Hepatocyte (in vitro differentiated cells): ENCODE measurements at regions not wholly inside any gene's neighbourhood (a gene's known extent, or its start where the extent isn't known, plus 50 kb on each side); places are given as distances from the start of the nearest gene placed in this dataset.

Experiments
- DNase-seq: peaks from one replicate; pipeline ENCODE4 v3.0.0-alpha.2; 2016; ENCODE audit warnings: low spot score
- H2AFZ ChIP-seq: fragments of 200-600 bp; sonication (generic); 2 replicates; pipeline ENCODE4 v1.6.0; 2016; ENCODE audit warnings: antibody characterized with exemption, mild to moderate bottlenecking
- H3K27ac ChIP-seq: fragments of 200-600 bp; sonication (generic); 2 replicates; pipeline ENCODE4 v1.5.1; 2016; ENCODE audit warnings: mild to moderate bottlenecking
- H3K27me3 ChIP-seq: fragments of 200-600 bp; sonication (generic); 2 replicates; pipeline ENCODE4 v1.6.1; 2016
- H3K36me3 ChIP-seq: fragments of 200-600 bp; sonication (generic); replicated peaks from 2 replicates; pipeline ENCODE4 v1.5.1; 2016; ENCODE audit warnings: low read depth; ENCODE audit not compliant: insufficient read depth
- H3K4me1 ChIP-seq: fragments of 200-600 bp; sonication (generic); 2 replicates; pipeline ENCODE4 v1.5.1; 2016; ENCODE audit warnings: mild to moderate bottlenecking, moderate library complexity; ENCODE audit not compliant: insufficient read depth
- H3K4me2 ChIP-seq: fragments of 200-600 bp; sonication (generic); 2 replicates; pipeline ENCODE4 v1.6.0; 2016
- H3K4me3 ChIP-seq: fragments of 200-600 bp; sonication (generic); 2 replicates; pipeline ENCODE4 v1.5.1; 2016; ENCODE audit warnings: mild to moderate bottlenecking
- H3K79me2 ChIP-seq: fragments of 200-600 bp; sonication (generic); 2 replicates; pipeline ENCODE4 v1.6.0; 2017; ENCODE audit warnings: mild to moderate bottlenecking
- H3K9me2 ChIP-seq: fragments of 200-600 bp; sonication (generic); replicated peaks from 2 replicates; pipeline ENCODE4 v1.6.0; 2017; ENCODE audit warnings: mild to moderate bottlenecking; ENCODE audit not compliant: insufficient read depth
- H3K9me3 ChIP-seq: fragments of 200-600 bp; sonication (generic); 2 replicates; pipeline ENCODE4 v1.5.1; 2016; ENCODE audit warnings: low read depth, mild to moderate bottlenecking
- H4K20me1 ChIP-seq: fragments of 200-600 bp; sonication (generic); 2 replicates; pipeline ENCODE4 v1.6.0; 2016; ENCODE audit warnings: mild to moderate bottlenecking; ENCODE audit not compliant: insufficient read depth, poor library complexity, severe bottlenecking
- EZH2 ChIP-seq: fragments of 200-600 bp; sonication (generic); IDR thresholded peaks from 2 replicates; pipeline ENCODE4 v1.6.1; 2016; ENCODE audit warnings: antibody characterized with exemption, mild to moderate bottlenecking, borderline replicate concordance
- EZH2phosphoT487 ChIP-seq: fragments of 200-600 bp; sonication (generic); IDR thresholded peaks from one replicate; pipeline ENCODE4 v1.6.1; 2018; ENCODE audit warnings: antibody characterized with exemption, mild to moderate bottlenecking, low read depth, moderate library complexity; ENCODE audit not compliant: unreplicated experiment, severe bottlenecking
- WGBS: methylation state at CpG from one replicate; pipeline ENCODE4 v1.1.6; 2016; ENCODE audit warnings: low lambda C conversion rate; ENCODE audit errors: missing lambda C conversion rate; 5-methylcytosine and 5-hydroxymethylcytosine counted together
- TF ChIP-seq, protein P1 (sequence below): fragments of 200-600 bp; sonication (generic); IDR thresholded peaks from 2 replicates; pipeline ENCODE4 v1.5.1; 2016; ENCODE audit warnings: antibody characterized with exemption, mild to moderate bottlenecking; ENCODE audit not compliant: poor library complexity

DNA sequence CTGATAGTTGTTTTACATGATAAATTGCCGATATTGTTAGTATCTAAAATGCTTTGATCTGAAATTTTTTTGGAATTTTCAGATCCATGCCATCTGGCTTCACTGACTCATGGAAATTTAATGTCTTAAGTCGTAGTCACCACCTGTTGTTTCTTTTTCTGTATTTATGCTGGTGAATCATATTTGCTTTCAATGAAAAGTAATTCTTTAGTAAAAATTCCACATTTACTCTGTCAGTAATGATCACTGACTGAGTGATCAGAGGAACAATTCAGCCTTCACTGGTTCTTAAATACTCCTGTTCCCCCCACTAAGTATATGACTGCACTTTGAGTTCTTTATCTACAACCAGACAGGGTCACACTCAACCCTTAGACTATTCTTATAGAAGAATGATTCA is 185.6 kb upstream of the NRIP1 start:
- Histone ChIP-seq H3K4me1 (no peaks in the 10 kb centered on the region), H2AFZ (no peak overlapping the region), H3K4me2 (no peak overlapping the region), H3K9me3 (no peaks in the 10 kb centered on the region), H4K20me1 (no peaks in the 10 kb centered on the region), H3K36me3 (no peaks in the 10 kb centered on the region), H3K4me3 (no peak overlapping the region), H3K79me2 (no peaks in the 10 kb centered on the region), H3K27me3 (no peaks in the 10 kb centered on the region), H3K27ac (no peak overlapping the region), H3K9me2 (no peaks in the 10 kb centered on the region)
- TF ChIP-seq, protein P1, sequence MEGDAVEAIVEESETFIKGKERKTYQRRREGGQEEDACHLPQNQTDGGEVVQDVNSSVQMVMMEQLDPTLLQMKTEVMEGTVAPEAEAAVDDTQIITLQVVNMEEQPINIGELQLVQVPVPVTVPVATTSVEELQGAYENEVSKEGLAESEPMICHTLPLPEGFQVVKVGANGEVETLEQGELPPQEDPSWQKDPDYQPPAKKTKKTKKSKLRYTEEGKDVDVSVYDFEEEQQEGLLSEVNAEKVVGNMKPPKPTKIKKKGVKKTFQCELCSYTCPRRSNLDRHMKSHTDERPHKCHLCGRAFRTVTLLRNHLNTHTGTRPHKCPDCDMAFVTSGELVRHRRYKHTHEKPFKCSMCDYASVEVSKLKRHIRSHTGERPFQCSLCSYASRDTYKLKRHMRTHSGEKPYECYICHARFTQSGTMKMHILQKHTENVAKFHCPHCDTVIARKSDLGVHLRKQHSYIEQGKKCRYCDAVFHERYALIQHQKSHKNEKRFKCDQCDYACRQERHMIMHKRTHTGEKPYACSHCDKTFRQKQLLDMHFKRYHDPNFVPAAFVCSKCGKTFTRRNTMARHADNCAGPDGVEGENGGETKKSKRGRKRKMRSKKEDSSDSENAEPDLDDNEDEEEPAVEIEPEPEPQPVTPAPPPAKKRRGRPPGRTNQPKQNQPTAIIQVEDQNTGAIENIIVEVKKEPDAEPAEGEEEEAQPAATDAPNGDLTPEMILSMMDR: no peak
- TF ChIP-seq EZH2 (no peak), EZH2phosphoT487 (no peak)
- no peak for DNase-seq
- WGBS: 92% methylated on average over 2 of the region's 2 CpGs

DNA sequence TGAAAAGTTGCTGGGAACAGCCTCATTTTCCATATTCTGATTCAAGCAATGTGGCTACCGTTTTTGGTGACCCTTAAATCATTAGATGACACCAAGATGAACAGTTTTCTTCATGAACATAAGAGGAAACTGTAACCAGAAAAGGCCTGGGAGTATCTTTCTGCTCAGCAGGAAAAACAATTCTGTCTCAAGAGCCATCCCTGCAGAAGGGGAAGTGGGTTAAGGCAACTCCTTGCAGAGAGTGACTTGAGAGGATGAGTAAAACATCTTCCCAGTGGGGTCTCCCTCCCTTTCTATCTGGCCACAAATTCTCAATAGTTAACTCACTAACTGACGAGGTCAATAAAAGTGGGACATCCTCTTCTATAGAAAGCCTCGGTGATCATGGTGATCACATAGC is 187.6 kb upstream of the NRIP1 start:
- Histone ChIP-seq H3K4me1 (no peaks in the 10 kb centered on the region), H4K20me1 (no peaks in the 10 kb centered on the region), H3K36me3 (no peaks in the 10 kb centered on the region), H3K27ac (no peak overlapping the region), H3K27me3 (no peaks in the 10 kb centered on the region), H3K4me3 (no peak overlapping the region), H3K4me2 (no peak overlapping the region), H3K79me2 (no peaks in the 10 kb centered on the region), H3K9me3 (no peaks in the 10 kb centered on the region), H2AFZ (no peak overlapping the region), H3K9me2 (no peaks in the 10 kb centered on the region)
- no peak for DNase-seq
- TF ChIP-seq, protein P1: no peak
- TF ChIP-seq EZH2 (no peak), EZH2phosphoT487 (no peak)
- 81% methylated on average over 3 of the region's 3 CpGs for WGBS

DNA sequence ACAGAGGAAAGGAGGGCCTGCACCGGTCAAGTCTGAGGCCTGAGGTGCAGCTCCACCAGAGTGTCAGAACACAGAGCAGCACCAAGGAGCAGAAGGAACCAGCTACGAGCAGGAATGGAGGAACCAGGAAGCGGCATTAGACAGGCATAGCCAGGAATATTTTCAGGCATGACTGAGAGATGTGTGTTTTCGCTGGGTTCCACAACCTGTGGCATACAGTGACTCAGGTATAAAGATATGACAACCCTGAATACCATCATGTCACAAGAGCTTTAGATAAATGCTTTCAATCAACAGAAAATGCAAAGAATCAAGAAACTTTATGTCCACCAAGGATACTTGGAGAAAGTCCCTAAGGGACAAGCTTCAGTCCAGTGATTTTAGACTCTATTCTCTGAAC is 189.3 kb upstream of the NRIP1 start:
- Histone ChIP-seq H3K36me3 (no peaks in the 10 kb centered on the region), H3K27ac (no peak overlapping the region), H3K4me1 (no peaks in the 10 kb centered on the region), H2AFZ (no peak overlapping the region), H3K9me2 (no peaks in the 10 kb centered on the region), H3K4me3 (no peak overlapping the region), H3K79me2 (no peaks in the 10 kb centered on the region), H3K4me2 (no peak overlapping the region), H4K20me1 (no peaks in the 10 kb centered on the region), H3K9me3 (no peaks in the 10 kb centered on the region), H3K27me3 (no peaks in the 10 kb centered on the region)
- no peak for DNase-seq
- WGBS: 98% methylated on average over 4 of the region's 4 CpGs
- TF ChIP-seq EZH2: no peak
- TF ChIP-seq, protein P1: no peak
- no peak for TF ChIP-seq EZH2phosphoT487

DNA sequence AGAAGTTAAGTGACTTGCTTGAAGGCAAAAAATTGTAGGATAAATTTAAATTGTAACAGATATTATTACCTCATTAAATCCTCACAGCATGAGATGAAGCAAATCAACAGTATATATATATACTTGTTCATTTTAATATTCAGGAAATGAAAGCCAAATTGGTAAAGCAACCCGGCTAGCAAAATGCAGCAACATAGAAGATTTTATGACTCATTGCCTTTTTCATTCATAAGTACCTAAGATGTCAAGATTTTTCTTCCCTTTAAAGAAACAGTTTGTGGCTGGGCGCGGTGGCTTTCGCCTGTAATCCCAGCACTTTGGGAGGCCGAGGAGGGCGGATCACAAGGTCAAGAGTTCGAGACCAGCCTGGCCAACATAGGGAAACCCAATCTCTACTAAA is 190.5 kb upstream of the NRIP1 start:
- no peaks in the 10 kb centered on the region for H3K79me2 ChIP-seq
- no peaks in the 10 kb centered on the region for H3K9me3 ChIP-seq
- no peak for DNase-seq
- no peaks in the 10 kb centered on the region for H3K4me1 ChIP-seq
- no peak for TF ChIP-seq EZH2phosphoT487
- no peak for TF ChIP-seq EZH2
- TF ChIP-seq, protein P1: no peak
- no peaks in the 10 kb centered on the region for H3K27me3 ChIP-seq
- no peak overlapping the region for H3K4me2 ChIP-seq
- H4K20me1 ChIP-seq: no peaks in the 10 kb centered on the region
- no peak overlapping the region for H3K4me3 ChIP-seq
- H3K27ac ChIP-seq: no peak overlapping the region
- 90% methylated on average over 7 of the region's 7 CpGs for WGBS
- no peaks in the 10 kb centered on the region for H3K9me2 ChIP-seq
- no peak overlapping the region for H2AFZ ChIP-seq
- H3K36me3 ChIP-seq: no peaks in the 10 kb centered on the region
